Right forelimb (tissue), 1 donor: ENCODE measurements at regions not wholly inside any gene's neighbourhood (a gene's known extent, or its start where the extent isn't known, plus 50 kb on each side); places are given as distances from the start of the nearest gene placed in this dataset.
"Not testable (repeated sequence)": the region's sequence is repeated elsewhere in the genome, so short reads cannot be mapped to it uniquely, and the experiment has no call there.

Experiments used
- DNase-seq: peaks from one replicate; pipeline ENCODE4 v3.0.0-alpha.2; 2018

- DNase-seq, result no peak
These were observed 132.1 kb upstream of the KLF12 start for GRCh38 chr13:74266309-74266708.

DNA sequence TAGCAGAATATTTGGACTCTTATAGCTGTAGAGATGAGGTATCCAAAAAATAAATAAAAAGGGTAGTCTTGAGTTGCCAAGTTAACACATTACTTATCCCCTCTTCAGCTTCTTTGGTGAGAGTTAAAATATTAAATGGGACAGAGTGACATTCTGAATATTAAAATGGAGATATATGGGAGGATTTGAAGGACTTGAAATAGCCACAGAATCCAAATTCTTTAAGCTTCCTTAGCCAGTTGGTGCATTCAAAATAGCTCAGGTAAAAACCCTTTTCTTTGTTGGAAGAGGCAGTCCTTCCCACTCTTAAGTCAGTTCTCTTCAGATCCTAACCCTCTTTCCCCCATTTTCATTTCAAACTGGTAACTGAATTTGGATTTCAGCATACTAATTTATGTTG is 130.1 kb upstream of the KLF12 start:
- DNase-seq, result no peak

DNA sequence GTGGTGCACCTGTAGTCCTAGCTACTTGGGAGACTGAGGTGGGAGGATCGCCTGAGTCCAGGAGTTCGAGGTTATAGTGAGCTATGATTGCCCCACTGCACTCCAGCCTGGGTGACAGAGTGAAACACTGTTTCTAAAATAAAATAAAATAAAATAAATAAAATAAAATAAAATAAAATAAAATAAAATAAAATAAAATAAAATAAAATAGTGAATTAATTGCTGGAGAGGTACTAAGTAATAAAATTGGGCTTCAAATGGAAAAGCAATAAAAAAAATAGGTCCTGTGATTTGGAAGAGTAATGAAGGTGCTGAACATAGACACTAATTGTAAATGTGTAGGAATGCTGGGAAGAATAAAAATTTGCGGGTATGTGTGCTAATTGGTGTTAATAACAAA is 126.2 kb upstream of the KLF12 start:
- not testable (repeated sequence) for DNase-seq

DNA sequence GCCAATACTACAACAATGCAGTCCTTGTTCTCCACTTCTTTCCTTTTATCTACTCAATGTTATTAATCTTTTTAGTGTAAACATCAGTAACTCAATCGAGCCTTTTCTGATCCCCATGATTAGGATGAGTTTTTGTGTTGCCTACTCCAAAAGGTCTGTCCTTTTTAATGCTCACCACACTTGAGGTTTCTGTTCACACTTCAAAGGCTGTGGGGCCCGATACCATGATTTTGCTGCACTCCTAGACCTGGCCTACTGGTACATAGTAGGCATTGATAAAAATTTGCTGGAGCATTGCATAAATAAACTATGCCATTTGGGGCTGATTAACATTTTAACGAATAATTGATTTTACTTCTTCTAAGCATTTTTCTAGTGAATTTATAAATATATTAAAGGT is 125.4 kb upstream of the KLF12 start:
- no peak for DNase-seq

GRCh38 chr13:74258961-74259360 is 124.8 kb upstream of the KLF12 start:
- no peak for DNase-seq

GRCh38 chr13:74256969-74257368 is 122.8 kb upstream of the KLF12 start:
- no peak for DNase-seq

GRCh38 chr13:74253161-74253560 is 119.0 kb upstream of the KLF12 start:
- DNase-seq, result no peak

DNA sequence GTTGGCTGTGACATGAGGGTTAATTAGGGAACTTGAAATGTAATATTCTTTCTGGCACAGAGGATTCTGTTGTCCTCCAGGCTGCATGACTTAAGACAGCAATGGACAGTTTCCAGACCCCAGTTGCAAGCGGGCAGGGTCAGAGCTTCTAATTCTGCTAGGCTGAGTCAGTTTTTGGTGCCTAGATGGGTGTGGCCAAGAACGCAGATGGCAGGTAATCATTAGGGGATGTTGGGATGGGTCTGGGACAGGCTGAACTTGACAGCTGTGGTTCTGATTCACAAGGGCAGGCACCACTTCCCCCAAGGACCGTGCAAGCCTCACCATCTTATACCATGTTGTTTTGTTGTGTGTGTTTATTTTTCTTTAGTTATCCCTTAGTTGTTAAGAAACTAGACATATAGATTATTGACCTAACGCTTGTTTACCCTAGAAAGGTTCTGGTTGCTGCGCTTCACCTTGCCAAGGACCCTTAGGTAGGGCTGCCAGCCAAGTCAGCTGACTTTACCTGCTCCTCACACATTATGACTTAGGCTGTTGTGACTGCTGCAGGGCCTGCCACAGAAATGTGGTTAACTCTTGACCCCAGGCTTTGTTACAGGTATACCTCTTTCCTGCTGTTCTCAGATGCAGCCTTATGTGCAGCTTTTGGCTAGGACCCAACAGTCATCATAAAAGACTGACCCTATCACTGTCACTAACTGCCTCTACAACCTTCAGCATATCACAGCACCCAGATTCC is 117.7 kb upstream of the KLF12 start:
- no peak for DNase-seq

DNA sequence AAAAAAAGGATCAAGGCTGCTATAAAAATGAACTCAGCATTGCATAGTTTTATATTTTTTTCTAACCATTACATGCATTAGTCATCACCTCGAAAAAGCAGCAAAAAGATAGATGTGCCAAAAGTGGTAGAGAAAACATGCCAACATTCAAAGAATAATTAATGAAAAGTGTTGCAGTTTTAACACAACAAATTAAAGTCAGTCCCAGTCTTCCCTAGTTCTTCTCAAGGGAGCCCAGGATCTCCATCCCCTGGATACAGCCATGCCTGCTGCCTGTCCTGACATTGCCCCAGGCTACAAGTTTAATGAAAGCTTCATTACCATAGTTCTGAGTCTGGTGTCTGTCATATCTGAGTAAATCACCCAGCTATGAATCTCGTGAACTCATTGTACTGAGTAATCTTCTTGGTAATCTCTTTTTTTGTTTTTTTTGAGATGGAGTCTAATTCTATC is 116.6 kb upstream of the KLF12 start:
- DNase-seq, result no peak

- DNase-seq, result no peak
These were observed 114.3 kb upstream of the KLF12 start for GRCh38 chr13:74248477-74248876.

DNA sequence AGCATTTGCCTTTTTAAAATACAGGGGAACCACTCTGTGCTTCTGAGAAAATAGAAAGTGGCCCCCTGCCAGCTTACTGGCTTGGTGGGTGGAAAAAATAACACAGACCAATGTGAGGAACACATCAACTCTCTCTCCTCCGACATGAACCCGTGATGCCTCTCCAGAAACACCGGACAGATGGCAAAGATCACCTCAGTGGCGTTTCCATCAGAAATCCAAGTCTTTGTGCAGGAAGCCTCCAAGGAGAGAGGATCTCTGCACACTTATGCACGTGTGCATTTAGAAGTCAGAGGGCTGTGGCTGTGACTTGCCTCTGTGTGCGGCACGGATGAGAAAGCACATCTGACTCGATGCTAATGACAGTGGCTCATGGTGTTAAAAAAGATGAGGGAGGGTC is 112.3 kb upstream of the KLF12 start:
- peak; percentile 78 for DNase-seq

DNA sequence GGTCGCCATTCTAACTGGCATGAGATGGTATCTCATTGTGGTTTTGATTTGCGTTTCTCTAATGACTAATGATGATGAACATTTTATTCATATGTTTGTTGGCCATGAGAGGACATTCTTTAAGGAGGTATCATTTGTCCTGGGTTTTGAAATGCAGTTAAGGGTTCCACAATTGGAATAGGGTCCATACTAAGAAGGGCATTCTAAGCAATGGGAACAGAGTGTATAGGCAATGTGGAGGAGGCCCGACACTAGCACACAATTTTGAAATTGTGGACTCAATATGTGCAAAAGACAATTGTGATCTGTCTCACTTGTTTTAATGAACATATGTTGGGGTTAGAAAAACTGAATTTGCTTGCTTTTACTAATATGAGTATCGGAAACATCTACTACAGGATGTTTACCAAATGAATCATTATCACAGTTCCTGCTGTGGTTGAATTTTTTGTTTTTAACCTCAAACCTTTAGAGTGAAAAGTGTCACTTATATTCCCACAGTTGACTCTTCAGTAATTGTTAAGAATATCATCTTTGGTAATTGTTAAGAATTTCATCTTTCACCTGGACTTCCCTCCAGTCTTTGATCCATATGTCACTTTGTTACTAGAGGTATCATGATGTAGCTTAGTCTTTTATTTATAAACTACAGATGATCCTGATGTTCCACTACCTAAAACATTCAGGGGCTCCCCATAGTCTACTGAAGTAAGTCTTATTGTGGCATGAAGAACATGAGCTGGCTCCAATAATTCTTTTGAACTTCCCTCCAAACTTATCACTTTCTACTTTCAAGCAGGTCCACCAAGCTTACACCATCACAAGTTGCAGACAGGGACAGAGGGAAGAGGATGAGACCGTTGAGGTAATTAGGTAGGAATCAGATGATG is 109.7 kb upstream of the KLF12 start:
- no peak for DNase-seq

GRCh38 chr13:74241343-74241742 is 107.1 kb upstream of the KLF12 start:
- DNase-seq, result not testable (repeated sequence)

- no peak for DNase-seq
These were observed 96.8 kb upstream of the KLF12 start for GRCh38 chr13:74230984-74231501.

- DNase-seq, result no peak
These were observed 95.0 kb upstream of the KLF12 start for GRCh38 chr13:74229242-74229641.

GRCh38 chr13:74227476-74228158 is 93.4 kb upstream of the KLF12 start:
- DNase-seq, result no peak

DNA sequence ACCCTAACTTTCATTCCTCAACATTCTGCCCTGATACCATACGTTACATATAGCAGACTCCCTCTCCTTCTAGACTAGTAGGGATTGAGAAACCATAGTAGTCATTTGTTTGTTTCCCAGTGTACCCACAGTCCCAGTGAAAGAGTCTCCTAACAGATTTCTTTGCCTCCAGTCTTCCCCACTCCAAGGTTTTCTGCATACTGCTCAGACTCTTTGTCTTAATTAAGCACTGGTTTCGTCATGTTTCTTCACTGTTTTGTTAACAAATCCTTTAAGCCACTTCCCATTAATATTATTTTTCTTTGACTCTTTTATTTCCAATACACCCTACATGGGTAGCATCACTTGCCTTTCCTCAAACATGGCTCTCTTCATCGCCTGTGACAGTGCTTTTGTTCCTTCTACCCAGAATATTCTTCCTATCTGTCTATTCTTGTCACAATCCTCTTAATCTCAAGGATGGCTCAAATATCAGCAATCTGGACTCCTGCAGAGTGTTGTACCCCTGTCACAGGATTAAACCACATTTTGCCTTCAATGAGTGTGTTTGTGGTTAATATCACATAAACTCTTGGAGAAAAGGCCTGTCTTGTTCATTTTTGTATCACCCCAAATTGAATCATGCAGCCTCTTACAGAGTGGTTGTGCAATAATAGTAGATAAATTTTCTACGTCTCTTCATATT is 92.7 kb upstream of the KLF12 start:
- DNase-seq, result no peak

- no peak for DNase-seq
These were observed 87.5 kb upstream of the KLF12 start for GRCh38 chr13:74221752-74222151.

DNA sequence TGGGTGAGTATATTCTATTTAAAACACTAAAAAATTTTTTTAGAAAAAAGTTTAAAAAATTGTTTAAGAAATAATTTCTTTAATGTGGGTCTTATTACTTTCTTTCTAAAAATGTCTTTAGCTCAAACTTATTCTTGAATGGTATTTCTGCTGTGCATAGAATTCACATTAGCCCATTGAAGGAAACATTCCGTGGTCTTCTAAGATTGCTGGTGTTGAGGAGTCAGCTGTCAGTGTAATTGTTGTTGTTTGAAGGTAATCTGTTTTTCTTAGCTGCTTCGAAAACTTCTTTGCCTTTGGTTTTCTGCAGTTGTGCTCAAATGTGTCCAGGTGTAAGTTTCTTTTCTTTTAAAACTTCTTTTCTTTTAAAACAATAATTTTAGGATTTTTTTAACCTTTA is 85.4 kb upstream of the KLF12 start:
- no peak for DNase-seq

GRCh38 chr13:74218291-74218690 is 84.1 kb upstream of the KLF12 start:
- no peak for DNase-seq

GRCh38 chr13:74217811-74218210 is 83.6 kb upstream of the KLF12 start:
- DNase-seq, result no peak

DNA sequence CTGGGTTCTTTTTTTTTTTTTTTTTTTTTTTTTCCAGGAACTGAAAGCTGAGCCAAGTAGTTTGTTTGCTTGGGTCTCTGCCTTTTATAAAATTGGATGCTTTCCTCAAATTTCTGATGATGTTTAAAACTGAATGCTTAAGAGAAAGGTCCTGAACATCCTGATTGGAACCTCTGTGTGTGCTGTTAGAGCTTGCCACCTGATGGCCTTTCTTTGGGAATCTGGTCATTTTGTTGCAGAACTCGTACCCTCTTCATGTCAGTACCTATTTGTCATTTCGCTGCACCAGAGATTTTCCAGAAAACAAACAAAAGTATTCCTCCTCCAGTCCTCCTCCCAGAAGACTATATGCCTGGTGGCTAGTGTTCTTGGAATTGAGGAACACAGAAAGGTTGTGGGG is 81.2 kb upstream of the KLF12 start:
- no peak for DNase-seq

GRCh38 chr13:74214321-74214720 is 80.1 kb upstream of the KLF12 start:
- DNase-seq, result no peak
